ENCODE measurements at regions not wholly inside any gene's neighbourhood (a gene's known extent, or its start where the extent isn't known, plus 50 kb on each side); places are given as distances from the start of the nearest gene placed in this dataset.

GRCh38 chr13:33352041-33352440, 66.5 kb upstream of the STARD13 start (continued):
- TF ChIP-seq CUX1 (IDR thresholded peaks at IDR 0.05; ENCODE audit: insufficient replicate concordance, low read depth, low read length) (no peak), MYB (IDR thresholded peaks at IDR 0.05; ENCODE audit: borderline replicate concordance, low read depth, low read length) (no peak), PKNOX1 (IDR thresholded peaks at IDR 0.05) (no peak), IRF4 (IDR thresholded peaks at IDR 0.05; ENCODE audit: low read depth, low read length) (no peak), NFIC (IDR thresholded peaks at IDR 0.05; ENCODE audit: low read depth, low read length) (no peak), ZBTB40 (IDR thresholded peaks at IDR 0.05; ENCODE audit: borderline replicate concordance) (no peak)
- TF ChIP-seq, protein P1, sequence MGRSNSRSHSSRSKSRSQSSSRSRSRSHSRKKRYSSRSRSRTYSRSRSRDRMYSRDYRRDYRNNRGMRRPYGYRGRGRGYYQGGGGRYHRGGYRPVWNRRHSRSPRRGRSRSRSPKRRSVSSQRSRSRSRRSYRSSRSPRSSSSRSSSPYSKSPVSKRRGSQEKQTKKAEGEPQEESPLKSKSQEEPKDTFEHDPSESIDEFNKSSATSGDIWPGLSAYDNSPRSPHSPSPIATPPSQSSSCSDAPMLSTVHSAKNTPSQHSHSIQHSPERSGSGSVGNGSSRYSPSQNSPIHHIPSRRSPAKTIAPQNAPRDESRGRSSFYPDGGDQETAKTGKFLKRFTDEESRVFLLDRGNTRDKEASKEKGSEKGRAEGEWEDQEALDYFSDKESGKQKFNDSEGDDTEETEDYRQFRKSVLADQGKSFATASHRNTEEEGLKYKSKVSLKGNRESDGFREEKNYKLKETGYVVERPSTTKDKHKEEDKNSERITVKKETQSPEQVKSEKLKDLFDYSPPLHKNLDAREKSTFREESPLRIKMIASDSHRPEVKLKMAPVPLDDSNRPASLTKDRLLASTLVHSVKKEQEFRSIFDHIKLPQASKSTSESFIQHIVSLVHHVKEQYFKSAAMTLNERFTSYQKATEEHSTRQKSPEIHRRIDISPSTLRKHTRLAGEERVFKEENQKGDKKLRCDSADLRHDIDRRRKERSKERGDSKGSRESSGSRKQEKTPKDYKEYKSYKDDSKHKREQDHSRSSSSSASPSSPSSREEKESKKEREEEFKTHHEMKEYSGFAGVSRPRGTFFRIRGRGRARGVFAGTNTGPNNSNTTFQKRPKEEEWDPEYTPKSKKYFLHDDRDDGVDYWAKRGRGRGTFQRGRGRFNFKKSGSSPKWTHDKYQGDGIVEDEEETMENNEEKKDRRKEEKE (IDR thresholded peaks at IDR 0.05) = no peak
- TF ChIP-seq, protein P2, sequence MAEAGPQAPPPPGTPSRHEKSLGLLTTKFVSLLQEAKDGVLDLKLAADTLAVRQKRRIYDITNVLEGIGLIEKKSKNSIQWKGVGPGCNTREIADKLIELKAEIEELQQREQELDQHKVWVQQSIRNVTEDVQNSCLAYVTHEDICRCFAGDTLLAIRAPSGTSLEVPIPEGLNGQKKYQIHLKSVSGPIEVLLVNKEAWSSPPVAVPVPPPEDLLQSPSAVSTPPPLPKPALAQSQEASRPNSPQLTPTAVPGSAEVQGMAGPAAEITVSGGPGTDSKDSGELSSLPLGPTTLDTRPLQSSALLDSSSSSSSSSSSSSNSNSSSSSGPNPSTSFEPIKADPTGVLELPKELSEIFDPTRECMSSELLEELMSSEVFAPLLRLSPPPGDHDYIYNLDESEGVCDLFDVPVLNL (IDR thresholded peaks at IDR 0.05; ENCODE audit: low read depth, low read length) = no peak
- TF ChIP-seq, protein P3, sequence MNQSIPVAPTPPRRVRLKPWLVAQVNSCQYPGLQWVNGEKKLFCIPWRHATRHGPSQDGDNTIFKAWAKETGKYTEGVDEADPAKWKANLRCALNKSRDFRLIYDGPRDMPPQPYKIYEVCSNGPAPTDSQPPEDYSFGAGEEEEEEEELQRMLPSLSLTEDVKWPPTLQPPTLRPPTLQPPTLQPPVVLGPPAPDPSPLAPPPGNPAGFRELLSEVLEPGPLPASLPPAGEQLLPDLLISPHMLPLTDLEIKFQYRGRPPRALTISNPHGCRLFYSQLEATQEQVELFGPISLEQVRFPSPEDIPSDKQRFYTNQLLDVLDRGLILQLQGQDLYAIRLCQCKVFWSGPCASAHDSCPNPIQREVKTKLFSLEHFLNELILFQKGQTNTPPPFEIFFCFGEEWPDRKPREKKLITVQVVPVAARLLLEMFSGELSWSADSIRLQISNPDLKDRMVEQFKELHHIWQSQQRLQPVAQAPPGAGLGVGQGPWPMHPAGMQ (IDR thresholded peaks at IDR 0.05; ENCODE audit: borderline replicate concordance) = no peak

All from GM12878 (cell line).